BE2C (cell line): ENCODE measurements at regions not wholly inside any gene's neighbourhood (a gene's known extent, or its start where the extent isn't known, plus 50 kb on each side); places are given as distances from the start of the nearest gene placed in this dataset.

Experiments
- DNase-seq: peaks from one replicate; pipeline ENCODE4 v3.0.0-alpha.2; 2020
- H3K27me3 ChIP-seq: fragments of 250-450 bp; sonication (Bioruptor Pico); 2 replicates; pipeline ENCODE4 v1.5.1; 2020; ENCODE audit warnings: mild to moderate bottlenecking
- H3K36me3 ChIP-seq: fragments of 250-450 bp; sonication (Bioruptor Pico); 2 replicates; pipeline ENCODE4 v1.5.1; 2020; ENCODE audit warnings: mild to moderate bottlenecking
- H3K4me1 ChIP-seq: fragments of 250-450 bp; sonication (Bioruptor Pico); 2 replicates; pipeline ENCODE4 v1.5.1; 2020
- H3K4me3 ChIP-seq: 2 replicates; pipeline ENCODE4 v1.5.1; 2011; ENCODE audit warnings: low read depth, low read length
- H3K9me3 ChIP-seq: fragments of 250-450 bp; sonication (Bioruptor Pico); 2 replicates; pipeline ENCODE4 v1.5.1; 2020
- TF ChIP-seq, protein P1 (sequence below): IDR thresholded peaks from 2 replicates; pipeline ENCODE4 v1.5.1; 2012; ENCODE audit warnings: mild to moderate bottlenecking, low read depth, low read length

DNA sequence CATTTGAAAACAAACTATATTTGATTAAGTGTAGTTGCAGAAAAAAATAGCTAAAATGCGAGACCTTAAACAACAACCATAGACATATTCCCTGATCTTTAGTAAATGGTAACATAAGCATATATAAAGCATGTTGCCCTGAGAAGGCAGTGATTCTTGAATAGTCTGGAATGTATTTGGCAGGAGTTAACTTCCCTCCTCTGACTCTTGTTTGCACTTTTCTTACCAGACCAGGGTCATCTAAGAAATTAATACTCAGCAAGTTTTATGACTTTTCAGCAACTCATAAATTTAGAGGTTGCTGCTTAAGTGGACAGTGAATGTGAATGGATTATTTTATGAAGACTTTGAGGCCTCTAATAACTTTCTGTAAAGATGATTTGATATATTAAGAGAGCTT lies 55.3 kb upstream of the NUDT12 start:
- H3K4me1 ChIP-seq = peaks cover 5% of the 10 kb centered on the region; the same call in 1 of the 2 replicates
- H3K27me3 ChIP-seq = no peaks in the 10 kb centered on the region
- TF ChIP-seq, protein P1, sequence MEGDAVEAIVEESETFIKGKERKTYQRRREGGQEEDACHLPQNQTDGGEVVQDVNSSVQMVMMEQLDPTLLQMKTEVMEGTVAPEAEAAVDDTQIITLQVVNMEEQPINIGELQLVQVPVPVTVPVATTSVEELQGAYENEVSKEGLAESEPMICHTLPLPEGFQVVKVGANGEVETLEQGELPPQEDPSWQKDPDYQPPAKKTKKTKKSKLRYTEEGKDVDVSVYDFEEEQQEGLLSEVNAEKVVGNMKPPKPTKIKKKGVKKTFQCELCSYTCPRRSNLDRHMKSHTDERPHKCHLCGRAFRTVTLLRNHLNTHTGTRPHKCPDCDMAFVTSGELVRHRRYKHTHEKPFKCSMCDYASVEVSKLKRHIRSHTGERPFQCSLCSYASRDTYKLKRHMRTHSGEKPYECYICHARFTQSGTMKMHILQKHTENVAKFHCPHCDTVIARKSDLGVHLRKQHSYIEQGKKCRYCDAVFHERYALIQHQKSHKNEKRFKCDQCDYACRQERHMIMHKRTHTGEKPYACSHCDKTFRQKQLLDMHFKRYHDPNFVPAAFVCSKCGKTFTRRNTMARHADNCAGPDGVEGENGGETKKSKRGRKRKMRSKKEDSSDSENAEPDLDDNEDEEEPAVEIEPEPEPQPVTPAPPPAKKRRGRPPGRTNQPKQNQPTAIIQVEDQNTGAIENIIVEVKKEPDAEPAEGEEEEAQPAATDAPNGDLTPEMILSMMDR = no peak
- DNase-seq = no peak
- H3K4me3 ChIP-seq = no peak overlapping the region
- no peaks in the 10 kb centered on the region for H3K36me3 ChIP-seq
- H3K9me3 ChIP-seq = no peaks in the 10 kb centered on the region

DNA sequence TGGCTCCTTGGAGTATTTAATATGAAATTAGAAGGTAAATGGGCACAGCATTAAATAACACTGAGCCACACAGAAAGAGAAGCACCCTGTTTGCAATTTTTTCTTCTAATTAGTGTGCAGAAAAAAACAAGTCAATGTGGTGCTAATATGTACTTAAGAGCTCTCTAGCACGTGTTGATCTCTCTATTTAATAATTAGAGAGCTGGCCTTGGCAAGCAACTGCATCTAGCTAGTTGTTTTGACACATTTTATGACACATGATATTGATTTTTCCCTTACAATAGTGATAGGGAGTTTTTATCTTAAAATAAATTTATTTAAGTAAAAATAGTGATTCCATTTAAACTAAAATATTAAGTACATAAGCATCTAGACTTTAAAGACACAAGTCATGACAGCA lies 54.5 kb upstream of the NUDT12 start:
- H3K27me3 ChIP-seq = no peaks in the 10 kb centered on the region
- H3K9me3 ChIP-seq = no peaks in the 10 kb centered on the region
- H3K4me3 ChIP-seq = no peak overlapping the region
- no peak for DNase-seq
- H3K4me1 ChIP-seq = peaks cover 5% of the 10 kb centered on the region; the same call in 1 of the 2 replicates
- H3K36me3 ChIP-seq = no peaks in the 10 kb centered on the region
- TF ChIP-seq, protein P1 = no peak

DNA sequence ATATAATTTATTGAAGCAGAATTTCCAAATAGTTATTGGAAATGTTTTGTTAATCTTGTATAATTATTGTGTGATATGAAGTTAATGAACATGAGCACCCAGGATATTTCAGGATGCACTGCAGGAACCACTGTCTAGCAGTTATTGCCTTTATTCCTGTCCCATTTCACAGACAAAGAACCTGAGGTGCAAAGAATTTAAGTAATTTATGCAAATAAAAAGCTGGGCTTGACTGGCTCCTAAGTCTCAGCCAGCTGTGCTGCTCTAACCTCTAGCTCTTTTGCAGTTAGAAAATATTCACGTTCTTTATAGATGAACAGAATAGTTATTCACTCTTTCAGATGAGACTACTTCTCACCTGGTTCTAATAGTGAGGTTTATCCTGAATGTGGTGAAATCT lies 50.0 kb upstream of the NUDT12 start:
- no peak for DNase-seq
- TF ChIP-seq, protein P1 = no peak
- H3K9me3 ChIP-seq = no peaks in the 10 kb centered on the region

More for the DNA sequence above, 50.0 kb upstream of the NUDT12 start:
- H3K36me3 ChIP-seq = no peaks in the 10 kb centered on the region
- H3K4me3 ChIP-seq = no peak overlapping the region
- no peaks in the 10 kb centered on the region for H3K27me3 ChIP-seq
- no peaks in the 10 kb centered on the region; the same call in 1 of the 2 replicates for H3K4me1 ChIP-seq
